HG02678 (cell line): ENCODE measurements at regions not wholly inside any gene's neighbourhood (a gene's known extent, or its start where the extent isn't known, plus 50 kb on each side); places are given as distances from the start of the nearest gene placed in this dataset.
"Not testable (repeated sequence)": the region's sequence is repeated elsewhere in the genome, so short reads cannot be mapped to it uniquely, and the experiment has no call there.

Experiments used
- ATAC-seq: cut with Tn5 transposase; IDR thresholded peaks from one replicate; pipeline ENCODE4 v1.9.1; 2021; ENCODE audit warnings: mild to moderate bottlenecking, moderate library complexity; ENCODE audit not compliant: unreplicated experiment

GRCh38 chr2:111598944-111599343 lies 285.0 kb downstream of the ANAPC1 start:
- not testable (repeated sequence) for ATAC-seq

GRCh38 chr2:111602259-111602658 lies 281.7 kb downstream of the ANAPC1 start:
- not testable (repeated sequence) for ATAC-seq

- not testable (repeated sequence) for ATAC-seq
Measured at GRCh38 chr2:111605798-111606197, 278.2 kb downstream of the ANAPC1 start.

GRCh38 chr2:111606632-111607031 lies 277.4 kb downstream of the ANAPC1 start:
- ATAC-seq, result not testable (repeated sequence)

GRCh38 chr2:111609146-111609844 lies 274.7 kb downstream of the ANAPC1 start:
- ATAC-seq, result not testable (repeated sequence)

GRCh38 chr2:111610035-111610434 lies 274.0 kb downstream of the ANAPC1 start:
- not testable (repeated sequence) for ATAC-seq

GRCh38 chr2:111616651-111617218 lies 267.3 kb downstream of the ANAPC1 start:
- no peak for ATAC-seq

- no peak for ATAC-seq
Measured at GRCh38 chr2:111617299-111618225, 266.4 kb downstream of the ANAPC1 start.

- ATAC-seq, result no peak
Measured at GRCh38 chr2:111618226-111618977, 265.6 kb downstream of the ANAPC1 start.

- no peak for ATAC-seq
Measured at GRCh38 chr2:111618978-111619902, 264.8 kb downstream of the ANAPC1 start.

- ATAC-seq, result no peak
Measured at GRCh38 chr2:111620281-111620680, 263.7 kb downstream of the ANAPC1 start.

- ATAC-seq, result no peak
Measured at GRCh38 chr2:111622859-111623258, 261.1 kb downstream of the ANAPC1 start.

GRCh38 chr2:111623380-111623779 lies 260.6 kb downstream of the ANAPC1 start:
- ATAC-seq, result no peak

- ATAC-seq, result no peak
Measured at GRCh38 chr2:111624411-111625156, 259.4 kb downstream of the ANAPC1 start.

GRCh38 chr2:111625157-111625537 lies 258.8 kb downstream of the ANAPC1 start:
- not testable (repeated sequence) for ATAC-seq

GRCh38 chr2:111626037-111626864 lies 257.7 kb downstream of the ANAPC1 start:
- no peak for ATAC-seq

GRCh38 chr2:111626865-111627163 lies 257.2 kb downstream of the ANAPC1 start:
- ATAC-seq, result no peak

- no peak for ATAC-seq
Measured at GRCh38 chr2:111627256-111627655, 256.7 kb downstream of the ANAPC1 start.
